DOHH2 (cell line): ENCODE measurements at regions not wholly inside any gene's neighbourhood (a gene's known extent, or its start where the extent isn't known, plus 50 kb on each side); places are given as distances from the start of the nearest gene placed in this dataset.
"Not testable (repeated sequence)": the region's sequence is repeated elsewhere in the genome, so short reads cannot be mapped to it uniquely, and the experiment has no call there.

ENCODE experiments used
- H3F3A ChIP-seq: fragments of 200-600 bp; sonication (generic), shearing (Covaris generic); 2 replicates; pipeline ENCODE4 v1.6.0; 2016; ENCODE audit warnings: antibody characterized with exemption, mild to moderate bottlenecking; ENCODE audit not compliant: control insufficient read depth, insufficient read depth
- H3K27ac ChIP-seq: fragments of 200-600 bp; sonication (generic); 2 replicates; pipeline ENCODE4 v1.5.1; 2014; ENCODE audit warnings: low read depth, mild to moderate bottlenecking, low read length, moderate library complexity
- H3K27me3 ChIP-seq: fragments of 200-600 bp; sonication (generic); 2 replicates; pipeline ENCODE4 v1.6.1; 2014; ENCODE audit warnings: mild to moderate bottlenecking, low read length, mixed read lengths; ENCODE audit not compliant: control insufficient read depth
- H3K36me3 ChIP-seq: fragments of 200-600 bp; sonication (generic); 2 replicates; pipeline ENCODE4 v1.6.1; 2014; ENCODE audit warnings: mild to moderate bottlenecking, low read length, moderate library complexity, mixed read lengths; ENCODE audit not compliant: control insufficient read depth
- H3K4me1 ChIP-seq: fragments of 200-600 bp; sonication (generic); 2 replicates; pipeline ENCODE4 v1.6.1; 2014; ENCODE audit warnings: mild to moderate bottlenecking, low read length, mixed read lengths; ENCODE audit not compliant: control insufficient read depth
- H3K4me2 ChIP-seq: fragments of 200-600 bp; sonication (generic); 2 replicates; pipeline ENCODE4 v1.6.0; 2014; ENCODE audit warnings: mild to moderate bottlenecking, low read length, moderate library complexity
- H3K4me3 ChIP-seq: fragments of 200-600 bp; sonication (generic); 2 replicates; pipeline ENCODE4 v1.5.1; 2014; ENCODE audit warnings: mild to moderate bottlenecking, low read length, mixed read lengths
- H3K79me2 ChIP-seq: fragments of 200-600 bp; sonication (generic); 2 replicates; pipeline ENCODE4 v1.6.1; 2014; ENCODE audit warnings: mild to moderate bottlenecking, low read length, mixed read lengths; ENCODE audit not compliant: control insufficient read depth
- H3K9me2 ChIP-seq: fragments of 200-600 bp; sonication (generic); replicated peaks from 2 replicates; pipeline ENCODE4 v1.6.1; 2014; ENCODE audit warnings: mild to moderate bottlenecking, low read length, mixed read lengths; ENCODE audit not compliant: control insufficient read depth
- H3K9me3 ChIP-seq: fragments of 200-600 bp; sonication (generic); 2 replicates; pipeline ENCODE4 v1.6.1; 2014; ENCODE audit warnings: antibody characterized with exemption, low read length, mixed read lengths; ENCODE audit not compliant: control insufficient read depth, insufficient read depth
- H4K20me1 ChIP-seq: fragments of 200-600 bp; sonication (generic); 2 replicates; pipeline ENCODE4 v1.6.0; 2014; ENCODE audit warnings: low read depth, mild to moderate bottlenecking, antibody characterized with exemption, low read length, moderate library complexity; ENCODE audit not compliant: control insufficient read depth, insufficient read depth
- CTCF ChIP-seq: fragments of 200-600 bp; sonication (generic); IDR thresholded peaks from one replicate; pipeline ENCODE4 v1.5.1; 2014; ENCODE audit warnings: antibody characterized with exemption, mild to moderate bottlenecking, low read depth, low read length; ENCODE audit not compliant: poor library complexity, severe bottlenecking
- EZH2phosphoT487 ChIP-seq: fragments of 200-600 bp; sonication (generic); IDR thresholded peaks from 2 replicates; pipeline ENCODE4 v1.6.1; 2017; ENCODE audit warnings: borderline replicate concordance, mild to moderate bottlenecking, antibody characterized with exemption, low read length, moderate library complexity, mixed read lengths

DNA sequence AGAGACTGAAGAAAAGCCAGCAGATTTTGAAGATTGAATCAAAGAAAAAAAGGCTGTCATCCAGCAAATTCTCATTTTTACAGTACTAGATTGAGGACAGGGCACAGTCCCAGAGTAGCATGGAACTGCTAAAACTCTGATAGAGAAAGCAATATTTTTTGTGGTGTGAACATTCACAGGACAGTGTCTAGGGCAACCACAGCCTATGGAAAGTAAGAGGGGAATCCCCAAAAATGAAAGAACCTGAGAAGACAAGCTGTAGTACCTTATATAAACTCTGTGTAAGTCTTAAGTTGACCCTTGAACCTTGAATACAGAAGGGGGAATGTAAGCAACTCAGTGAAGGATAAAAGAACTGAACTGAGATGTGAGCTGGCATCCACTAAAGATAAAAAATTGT, 540.3 kb downstream of the HINT1 start:
- Histone ChIP-seq H3K27me3 (no peaks in the 10 kb centered on the region), H3K4me2 (no peak overlapping the region), H3K4me1 (no peaks in the 10 kb centered on the region), H3K27ac (no peak overlapping the region), H4K20me1 (no peaks in the 10 kb centered on the region), H3K79me2 (no peaks in the 10 kb centered on the region), H3K9me3 (no peaks in the 10 kb centered on the region), H3K4me3 (no peak overlapping the region), H3K9me2 (no peaks in the 10 kb centered on the region), H3K36me3 (no peaks in the 10 kb centered on the region), H3F3A (no peaks in the 10 kb centered on the region)
- TF ChIP-seq EZH2phosphoT487: no peak
- TF ChIP-seq CTCF: no peak

- TF ChIP-seq EZH2phosphoT487 (no peak), CTCF (no peak)
- H3K27me3 ChIP-seq: no peaks in the 10 kb centered on the region
- H3K79me2 ChIP-seq: no peaks in the 10 kb centered on the region
- no peaks in the 10 kb centered on the region for H3K9me3 ChIP-seq
- no peaks in the 10 kb centered on the region for H3F3A ChIP-seq
- H3K4me1 ChIP-seq: no peaks in the 10 kb centered on the region
- H3K36me3 ChIP-seq: no peaks in the 10 kb centered on the region
- H4K20me1 ChIP-seq: no peaks in the 10 kb centered on the region
- H3K4me2 ChIP-seq: no peak overlapping the region
- H3K9me2 ChIP-seq: no peaks in the 10 kb centered on the region; the same call in 1 of the 2 replicates
- no peak overlapping the region for H3K27ac ChIP-seq
- no peak overlapping the region for H3K4me3 ChIP-seq
These were observed 548.9 kb downstream of the HINT1 start for GRCh38 chr5:130616161-130616560.

DNA sequence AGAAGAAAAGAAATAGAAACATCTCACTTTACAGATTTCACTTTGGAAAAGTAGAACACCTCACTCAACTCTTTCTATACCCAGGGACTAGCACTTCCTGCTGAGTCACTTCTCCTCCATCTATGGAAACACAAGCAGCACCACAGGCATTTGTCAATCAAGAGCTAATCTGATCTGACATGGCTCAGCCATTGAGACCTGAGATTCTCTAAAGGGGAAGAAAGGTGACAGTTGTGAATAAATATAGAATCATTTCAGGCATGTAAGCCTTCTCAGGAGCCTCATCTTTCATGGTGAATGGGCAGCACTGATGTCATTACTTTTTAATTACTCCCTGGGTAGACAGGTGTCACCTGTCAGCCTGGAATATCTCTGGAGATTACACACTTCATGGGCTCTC, 559.8 kb downstream of the HINT1 start:
- Histone ChIP-seq H4K20me1 (no peaks in the 10 kb centered on the region), H3K79me2 (no peaks in the 10 kb centered on the region), H3K9me3 (no peaks in the 10 kb centered on the region), H3K4me1 (no peaks in the 10 kb centered on the region), H3F3A (no peaks in the 10 kb centered on the region), H3K36me3 (no peaks in the 10 kb centered on the region), H3K4me2 (no peak overlapping the region), H3K9me2 (no peaks in the 10 kb centered on the region), H3K4me3 (no peak overlapping the region), H3K27ac (no peak overlapping the region), H3K27me3 (no peaks in the 10 kb centered on the region)
- TF ChIP-seq EZH2phosphoT487 (no peak), CTCF (no peak)

DNA sequence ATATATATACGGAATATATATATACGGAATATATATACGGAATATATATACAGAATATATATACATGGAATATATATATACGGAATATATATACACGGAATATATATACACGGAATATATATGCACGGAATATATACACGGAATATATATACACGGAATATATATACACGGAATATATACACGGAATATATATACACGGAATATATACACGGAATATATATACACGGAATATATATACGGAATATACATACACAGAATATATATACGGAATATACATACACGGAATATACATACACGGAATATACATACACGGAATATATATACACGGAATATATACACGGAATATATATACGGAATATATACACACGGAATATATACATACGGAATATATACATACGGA, 568.4 kb downstream of the HINT1 start:
- not testable (repeated sequence) for H3K79me2 ChIP-seq, H3K27me3 ChIP-seq, H3K4me2 ChIP-seq, H3K4me3 ChIP-seq, H3F3A ChIP-seq, H3K4me1 ChIP-seq, H3K36me3 ChIP-seq, H4K20me1 ChIP-seq, H3K9me3 ChIP-seq, H3K27ac ChIP-seq, H3K9me2 ChIP-seq
